CD14-positive monocyte (primary cell): ENCODE measurements at regions not wholly inside any gene's neighbourhood (a gene's known extent, or its start where the extent isn't known, plus 50 kb on each side); places are given as distances from the start of the nearest gene placed in this dataset.
"Not testable (repeated sequence)": the region's sequence is repeated elsewhere in the genome, so short reads cannot be mapped to it uniquely, and the experiment has no call there.

ENCODE experiments used
- DNase-seq, 3 donors: peaks; one replicate each; pipeline ENCODE4 v3.0.0-alpha.2; 2011 to 2022
- H2AFZ ChIP-seq: 2 replicates; pipeline ENCODE4 v1.6.0; 2012; ENCODE audit warnings: mild to moderate bottlenecking, low read depth, low read length, inconsistent platforms; ENCODE audit not compliant: insufficient read depth, poor library complexity, severe bottlenecking
- H3K27ac ChIP-seq, 2 donors: 1 replicate in 1 of 2; 2 replicates in 1 of 2; pipeline ENCODE4 v1.5.1; 2012 to 2013; ENCODE audit warnings: low read length in 2 of 2, control low read depth in 1 of 2, inconsistent platforms in 1 of 2, low read depth in 1 of 2, mild to moderate bottlenecking in 1 of 2
- H3K27me3 ChIP-seq, 2 donors: one replicate each; pipeline versions ENCODE4 v1.6.0 to v1.6.1; 2011 to 2013; ENCODE audit warnings: low read length in 2 of 2; ENCODE audit not compliant: control insufficient read depth in 2 of 2, insufficient read depth in 2 of 2
- H3K36me3 ChIP-seq, 2 donors: replicated peaks in 1 of 2; 1 replicate in 1 of 2; 2 replicates in 1 of 2; pipeline versions ENCODE4 v1.5.1 to v1.6.1; 2012 to 2013; ENCODE audit warnings: low read length in 2 of 2, control low read depth in 1 of 2, inconsistent platforms in 1 of 2, mild to moderate bottlenecking in 1 of 2; ENCODE audit not compliant: insufficient read depth in 2 of 2, control insufficient read depth in 1 of 2
- H3K4me1 ChIP-seq, 2 donors: 1 replicate in 1 of 2; 2 replicates in 1 of 2; pipeline versions ENCODE4 v1.5.1 to v1.6.1; 2012 to 2013; ENCODE audit warnings: low read length in 2 of 2, control low read depth in 1 of 2, inconsistent platforms in 1 of 2, mild to moderate bottlenecking in 1 of 2, moderate library complexity in 1 of 2; ENCODE audit not compliant: insufficient read depth in 2 of 2, control insufficient read depth in 1 of 2
- H3K4me2 ChIP-seq: replicated peaks from 2 replicates; pipeline ENCODE3; 2012; ENCODE audit warnings: low read length, moderate library complexity, mild to moderate bottlenecking; ENCODE audit not compliant: poor library complexity, severe bottlenecking; ENCODE audit errors: extremely low read depth
- H3K4me3 ChIP-seq, 3 experiments: fragments of 200-600 bp in 1 of 3; sonication (generic) in 1 of 3; replicated peaks in 1 of 3; 1 replicate in 2 of 3; 2 replicates in 1 of 3; pipeline ENCODE4 v1.5.1; 2011 to 2013; ENCODE audit warnings: low read length in 3 of 3, mild to moderate bottlenecking in 3 of 3, control low read depth in 2 of 3, low read depth in 2 of 3, inconsistent platforms in 1 of 3, moderate library complexity in 1 of 3
- H3K79me2 ChIP-seq: 2 replicates; pipeline ENCODE4 v1.6.0; 2012; ENCODE audit warnings: mild to moderate bottlenecking, control low read depth, inconsistent platforms, low read length, moderate library complexity; ENCODE audit not compliant: insufficient read depth
- H3K9ac ChIP-seq: 2 replicates; pipeline ENCODE4 v1.6.0; 2017; ENCODE audit warnings: low read length, mild to moderate bottlenecking; ENCODE audit not compliant: insufficient read depth, poor library complexity, severe bottlenecking
- H3K9me3 ChIP-seq, 2 donors: replicated peaks in 1 of 2; 1 replicate in 1 of 2; 2 replicates in 1 of 2; pipeline versions ENCODE4 v1.5.1 to v1.6.1; 2012 to 2013; ENCODE audit warnings: low read length in 2 of 2, control low read depth in 1 of 2; ENCODE audit not compliant: control insufficient read depth in 1 of 2, insufficient read depth in 1 of 2
- H4K20me1 ChIP-seq: 2 replicates; pipeline ENCODE4 v1.6.0; 2012; ENCODE audit warnings: mild to moderate bottlenecking, low read length, control low read depth, moderate library complexity; ENCODE audit not compliant: insufficient read depth
- H3K27ac Mint-ChIP-seq, 7 donors: one replicate each; pipeline ENCODE4 v1.8.0; 2020; ENCODE audit warnings: mild to moderate bottlenecking in 7 of 7, mixed read lengths in 7 of 7, moderate library complexity in 6 of 7, inconsistent platforms in 2 of 7
- H3K27me3 Mint-ChIP-seq, 3 donors: one replicate each; pipeline ENCODE4 v1.8.0; 2021 to 2022; ENCODE audit warnings: low read depth in 3 of 3, mild to moderate bottlenecking in 3 of 3, mixed read lengths in 3 of 3, moderate library complexity in 3 of 3, inconsistent platforms in 1 of 3
- H3K36me3 Mint-ChIP-seq, 2 donors: one replicate each; pipeline ENCODE4 v1.8.0; 2020; ENCODE audit warnings: mixed read lengths in 2 of 2, inconsistent platforms in 1 of 2, mild to moderate bottlenecking in 1 of 2
- H3K4me1 Mint-ChIP-seq: one replicate; pipeline ENCODE4 v1.8.0; 2020; ENCODE audit warnings: mild to moderate bottlenecking, mixed read lengths
- H3K4me3 Mint-ChIP-seq, 2 donors: one replicate each; pipeline ENCODE4 v1.8.0; 2020; ENCODE audit warnings: mild to moderate bottlenecking in 2 of 2, mixed read lengths in 2 of 2, moderate library complexity in 1 of 2
- H3K9me3 Mint-ChIP-seq, 7 donors: one replicate each; pipeline ENCODE4 v1.8.0; 2020 to 2022; ENCODE audit warnings: mixed read lengths in 7 of 7, mild to moderate bottlenecking in 6 of 7, moderate library complexity in 6 of 7, inconsistent platforms in 2 of 7
- CTCF ChIP-seq: fragments of 200-600 bp; IDR thresholded peaks from one replicate; pipeline ENCODE4 v1.8.0; 2022; ENCODE audit warnings: antibody characterized with exemption, mild to moderate bottlenecking
- whole genome bisulfite sequencing: methylation state at CpG from one replicate; pipeline ENCODE4 v1.1.5; 2013; ENCODE audit warnings: missing lambda C conversion rate; ENCODE audit not compliant: insufficient coverage; 5-methylcytosine and 5-hydroxymethylcytosine counted together
- intact Hi-C, 2 donors: fragments of 100-400 bp; cut with micrococcal nuclease; formaldehyde crosslinking; loops; one replicate each; pipeline versions ENCODE4 v1.15.0 to v1.15.1; 2023

- H3K27me3 ChIP-seq = no peaks in the 10 kb centered on the region
- no peaks in the 10 kb centered on the region for H3K4me1 ChIP-seq
- H3K9ac ChIP-seq = no peak overlapping the region
- Mint-ChIP-seq H3K4me1 (no peaks in the 10 kb centered on the region), H3K27me3 (peaks cover 11 to 15% (median 11%) of the 10 kb centered on the region in 3 donors), H3K27ac (no peak overlapping the region), H3K36me3 (no peaks in the 10 kb centered on the region), H3K9me3 (peaks cover 0 to 7% (median 2%) of the 10 kb centered on the region in 7 donors), H3K4me3 (no peak overlapping the region)
- no peaks in the 10 kb centered on the region for H3K36me3 ChIP-seq
- H3K9me3 ChIP-seq = no peaks in the 10 kb centered on the region
- no peak overlapping the region for H2AFZ ChIP-seq
- H3K4me3 ChIP-seq = no peak overlapping the region
- no peaks in the 10 kb centered on the region for H4K20me1 ChIP-seq
- intact Hi-C loops = no loop called here
- DNase-seq = no peak
- no peaks in the 10 kb centered on the region for H3K79me2 ChIP-seq
- 100% methylated on average over 1 of the region's 1 CpG for WGBS
- no peak overlapping the region for H3K27ac ChIP-seq
- TF ChIP-seq CTCF = no peak
- no peak overlapping the region for H3K4me2 ChIP-seq
Observed at GRCh38 chr11:44367452-44367851, 57.5 kb upstream of the ALX4 start.

- intact Hi-C loops = no loop called here
- Histone ChIP-seq H3K36me3 (no peaks in the 10 kb centered on the region), H3K27ac (no peak overlapping the region), H3K27me3 (no peaks in the 10 kb centered on the region), H3K9ac (no peak overlapping the region), H3K4me3 (no peak overlapping the region), H4K20me1 (no peaks in the 10 kb centered on the region), H3K4me2 (no peak overlapping the region), H3K79me2 (no peaks in the 10 kb centered on the region), H3K9me3 (no peaks in the 10 kb centered on the region), H3K4me1 (no peaks in the 10 kb centered on the region), H2AFZ (no peak overlapping the region)
- Mint-ChIP-seq H3K27ac (no peak overlapping the region), H3K9me3 (peaks cover 0 to 5% (median under 1%) of the 10 kb centered on the region in 7 donors), H3K27me3 (peaks cover 7 to 14% (median 8%) of the 10 kb centered on the region in 3 donors), H3K4me1 (no peaks in the 10 kb centered on the region), H3K4me3 (no peak overlapping the region), H3K36me3 (no peaks in the 10 kb centered on the region)
- no peak for TF ChIP-seq CTCF
- WGBS = no CpG with 5 or more reads among the region's 2 CpGs
- no peak for DNase-seq
Observed at GRCh38 chr11:44368886-44369285, 58.9 kb upstream of the ALX4 start.

GRCh38 chr11:44371042-44371441 is 61.1 kb upstream of the ALX4 start:
- H3K36me3 Mint-ChIP-seq, H3K4me2 ChIP-seq, H3K4me1 ChIP-seq, H3K27ac Mint-ChIP-seq, H3K36me3 ChIP-seq, H3K4me1 Mint-ChIP-seq, DNase-seq, H2AFZ ChIP-seq, H3K9me3 Mint-ChIP-seq, intact Hi-C loops, H3K9me3 ChIP-seq, H3K27ac ChIP-seq, H3K4me3 ChIP-seq, H4K20me1 ChIP-seq, H3K79me2 ChIP-seq, H3K9ac ChIP-seq, H3K4me3 Mint-ChIP-seq, H3K27me3 ChIP-seq: not testable (repeated sequence)
- WGBS = no CpG with 5 or more reads among the region's 1 CpG
- peaks cover 4 to 14% (median 4%) of the 10 kb centered on the region in 3 donors for H3K27me3 Mint-ChIP-seq
